ENCODE measurements at regions not wholly inside any gene's neighbourhood (a gene's known extent, or its start where the extent isn't known, plus 50 kb on each side); places are given as distances from the start of the nearest gene placed in this dataset.

GRCh38 chr18:38961880-38962279, 1396.3 kb upstream of the CELF4 start:
- Histone ChIP-seq H3K4me3 (ENCODE audit: insufficient read depth, low read depth, low read length) (no peak overlapping the region), H3K79me2 (ENCODE audit: insufficient read depth, low read length) (no peaks in the 10 kb centered on the region), H3K27ac (ENCODE audit: low read depth, low read length) (no peak overlapping the region), H2AFZ (ENCODE audit: low read depth, low read length) (no peak overlapping the region), H3K4me1 (ENCODE audit: insufficient read depth, low read length) (no peaks in the 10 kb centered on the region), H3K9ac (ENCODE audit: low read length) (no peak overlapping the region), H3K27me3 (ENCODE audit: insufficient read depth, low read length) (no peaks in the 10 kb centered on the region), H3K36me3 (ENCODE audit: insufficient read depth, low read length) (no peaks in the 10 kb centered on the region), H3K4me2 (ENCODE audit: low read length) (no peak overlapping the region), H4K20me1 (ENCODE audit: insufficient read depth, low read length) (no peaks in the 10 kb centered on the region), H3K9me3 (ENCODE audit: insufficient read depth, low read depth, low read length) (no peaks in the 10 kb centered on the region)
- no peaks in the 10 kb centered on the region for H3K36me3 Mint-ChIP-seq (ENCODE audit: low read depth, unreplicated experiment)
- no peak overlapping the region for H3K4me3 Mint-ChIP-seq (ENCODE audit: unreplicated experiment)
- no peak overlapping the region for H3K27ac Mint-ChIP-seq (ENCODE audit: unreplicated experiment)
- no peak for DNase-seq (ENCODE audit: low read depth)
- H3K9me3 Mint-ChIP-seq (ENCODE audit: unreplicated experiment) = no peaks in the 10 kb centered on the region
- no peaks in the 10 kb centered on the region for H3K27me3 Mint-ChIP-seq (ENCODE audit: low read depth, unreplicated experiment)
- TF ChIP-seq CTCF (IDR thresholded peaks at IDR 0.05; ENCODE audit: insufficient read depth, low read depth, low read length) = no peak
- TF ChIP-seq EZH2 (IDR thresholded peaks at IDR 0.05; ENCODE audit: insufficient read depth, low read length) = no peak
- no peak for FAIRE-seq
- H3K4me1 Mint-ChIP-seq (ENCODE audit: low read depth, unreplicated experiment) = peaks cover 15% of the 10 kb centered on the region

- Histone ChIP-seq H4K20me1 (ENCODE audit: insufficient read depth, low read length) (no peaks in the 10 kb centered on the region), H3K4me1 (ENCODE audit: insufficient read depth, low read length) (no peaks in the 10 kb centered on the region), H3K9me3 (ENCODE audit: insufficient read depth, low read depth, low read length) (no peaks in the 10 kb centered on the region), H3K4me3 (ENCODE audit: insufficient read depth, low read depth, low read length) (no peak overlapping the region), H3K27ac (ENCODE audit: low read depth, low read length) (no peak overlapping the region), H2AFZ (ENCODE audit: low read depth, low read length) (no peak overlapping the region), H3K79me2 (ENCODE audit: insufficient read depth, low read length) (no peaks in the 10 kb centered on the region), H3K27me3 (ENCODE audit: insufficient read depth, low read length) (no peaks in the 10 kb centered on the region), H3K9ac (ENCODE audit: low read length) (no peak overlapping the region), H3K36me3 (ENCODE audit: insufficient read depth, low read length) (no peaks in the 10 kb centered on the region), H3K4me2 (ENCODE audit: low read length) (no peak overlapping the region)
- Mint-ChIP-seq H3K4me1 (ENCODE audit: low read depth, unreplicated experiment) (peaks cover 13% of the 10 kb centered on the region), H3K36me3 (ENCODE audit: low read depth, unreplicated experiment) (no peaks in the 10 kb centered on the region), H3K27ac (ENCODE audit: unreplicated experiment) (no peak overlapping the region), H3K27me3 (ENCODE audit: low read depth, unreplicated experiment) (no peaks in the 10 kb centered on the region), H3K4me3 (ENCODE audit: unreplicated experiment) (no peak overlapping the region), H3K9me3 (ENCODE audit: unreplicated experiment) (no peaks in the 10 kb centered on the region)
- no peak for TF ChIP-seq CTCF (IDR thresholded peaks at IDR 0.05; ENCODE audit: insufficient read depth, low read depth, low read length)
- no peak for TF ChIP-seq EZH2 (IDR thresholded peaks at IDR 0.05; ENCODE audit: insufficient read depth, low read length)
- FAIRE-seq = no peak
- DNase-seq (ENCODE audit: low read depth) = no peak
Observed at GRCh38 chr18:38957736-38958135, 1392.1 kb upstream of the CELF4 start.

GRCh38 chr18:38956068-38956467, 1390.5 kb upstream of the CELF4 start:
- Histone ChIP-seq H3K36me3 (ENCODE audit: insufficient read depth, low read length) (no peaks in the 10 kb centered on the region), H3K79me2 (ENCODE audit: insufficient read depth, low read length) (no peaks in the 10 kb centered on the region), H2AFZ (ENCODE audit: low read depth, low read length) (no peak overlapping the region), H4K20me1 (ENCODE audit: insufficient read depth, low read length) (no peaks in the 10 kb centered on the region), H3K9me3 (ENCODE audit: insufficient read depth, low read depth, low read length) (no peaks in the 10 kb centered on the region), H3K4me3 (ENCODE audit: insufficient read depth, low read depth, low read length) (no peak overlapping the region), H3K27ac (ENCODE audit: low read depth, low read length) (no peak overlapping the region), H3K4me1 (ENCODE audit: insufficient read depth, low read length) (no peaks in the 10 kb centered on the region), H3K9ac (ENCODE audit: low read length) (no peak overlapping the region), H3K27me3 (ENCODE audit: insufficient read depth, low read length) (no peaks in the 10 kb centered on the region), H3K4me2 (ENCODE audit: low read length) (no peak overlapping the region)
- FAIRE-seq = no peak
- Mint-ChIP-seq H3K4me1 (ENCODE audit: low read depth, unreplicated experiment) (no peaks in the 10 kb centered on the region), H3K36me3 (ENCODE audit: low read depth, unreplicated experiment) (no peaks in the 10 kb centered on the region), H3K27me3 (ENCODE audit: low read depth, unreplicated experiment) (no peaks in the 10 kb centered on the region), H3K27ac (ENCODE audit: unreplicated experiment) (no peak overlapping the region), H3K4me3 (ENCODE audit: unreplicated experiment) (no peak overlapping the region), H3K9me3 (ENCODE audit: unreplicated experiment) (no peaks in the 10 kb centered on the region)
- TF ChIP-seq EZH2 (IDR thresholded peaks at IDR 0.05; ENCODE audit: insufficient read depth, low read length) (no peak), CTCF (IDR thresholded peaks at IDR 0.05; ENCODE audit: insufficient read depth, low read depth, low read length) (no peak)
- no peak for DNase-seq (ENCODE audit: low read depth)
